H7 (cell line): ENCODE measurements at regions not wholly inside any gene's neighbourhood (a gene's known extent, or its start where the extent isn't known, plus 50 kb on each side); places are given as distances from the start of the nearest gene placed in this dataset.

ENCODE experiments used
- DNase-seq: peaks from one replicate; pipeline ENCODE4 v3.0.0; 2012
- H3K27me3 ChIP-seq: 2 replicates; pipeline ENCODE4 v1.6.0; 2011; ENCODE audit warnings: mild to moderate bottlenecking, low read length; ENCODE audit not compliant: control insufficient read depth, insufficient read depth
- H3K36me3 ChIP-seq: replicated peaks from 2 replicates; pipeline ENCODE4 v1.5.1; 2011; ENCODE audit warnings: low read length; ENCODE audit not compliant: control insufficient read depth, insufficient read depth
- H3K4me3 ChIP-seq: 2 replicates; pipeline ENCODE4 v1.5.1; 2011; ENCODE audit warnings: low read depth, mild to moderate bottlenecking, control low read depth, low read length, moderate library complexity; ENCODE audit not compliant: insufficient read depth

GRCh38 chr5:4513381-4513780 lies 626.7 kb upstream of the ADAMTS16 start:
- H3K36me3 ChIP-seq: no peaks in the 10 kb centered on the region
- no peaks in the 10 kb centered on the region for H3K27me3 ChIP-seq
- DNase-seq: no peak
- H3K4me3 ChIP-seq: no peak overlapping the region

GRCh38 chr5:4514067-4514648 lies 626.0 kb upstream of the ADAMTS16 start:
- DNase-seq: no peak
- no peaks in the 10 kb centered on the region for H3K27me3 ChIP-seq
- H3K36me3 ChIP-seq: no peaks in the 10 kb centered on the region
- H3K4me3 ChIP-seq: no peak overlapping the region

- no peaks in the 10 kb centered on the region for H3K36me3 ChIP-seq
- H3K4me3 ChIP-seq: no peak overlapping the region
- H3K27me3 ChIP-seq: no peaks in the 10 kb centered on the region
- DNase-seq: peak; percentile 44
These were observed 621.0 kb upstream of the ADAMTS16 start for GRCh38 chr5:4518903-4519672.

- Histone ChIP-seq H3K27me3 (no peaks in the 10 kb centered on the region), H3K36me3 (no peaks in the 10 kb centered on the region), H3K4me3 (no peak overlapping the region)
- DNase-seq: no peak
These were observed 619.6 kb upstream of the ADAMTS16 start for GRCh38 chr5:4520559-4520958.

GRCh38 chr5:4523038-4523437 lies 617.1 kb upstream of the ADAMTS16 start:
- Histone ChIP-seq H3K4me3 (no peak overlapping the region), H3K27me3 (no peaks in the 10 kb centered on the region), H3K36me3 (no peaks in the 10 kb centered on the region)
- no peak for DNase-seq

GRCh38 chr5:4531756-4532704 lies 608.1 kb upstream of the ADAMTS16 start:
- Histone ChIP-seq H3K36me3 (no peaks in the 10 kb centered on the region), H3K4me3 (no peak overlapping the region), H3K27me3 (no peaks in the 10 kb centered on the region)
- no peak for DNase-seq

GRCh38 chr5:4532705-4533080 lies 607.4 kb upstream of the ADAMTS16 start:
- no peak for DNase-seq
- H3K4me3 ChIP-seq: no peak overlapping the region

GRCh38 chr5:4533457-4534105 lies 606.5 kb upstream of the ADAMTS16 start:
- DNase-seq: no peak
- Histone ChIP-seq H3K4me3 (no peak overlapping the region), H3K36me3 (no peaks in the 10 kb centered on the region), H3K27me3 (no peaks in the 10 kb centered on the region)

More at GRCh38 chr5:4532705-4533080, 607.4 kb upstream of the ADAMTS16 start:
- no peaks in the 10 kb centered on the region for H3K27me3 ChIP-seq
- no peaks in the 10 kb centered on the region for H3K36me3 ChIP-seq

GRCh38 chr5:4537489-4537888 lies 602.6 kb upstream of the ADAMTS16 start:
- Histone ChIP-seq H3K36me3 (no peaks in the 10 kb centered on the region), H3K4me3 (no peak overlapping the region)
- no peak for DNase-seq

GRCh38 chr5:4540375-4541173 lies 599.6 kb upstream of the ADAMTS16 start:
- Histone ChIP-seq H3K36me3 (no peaks in the 10 kb centered on the region), H3K4me3 (no peak overlapping the region), H3K27me3 (no peaks in the 10 kb centered on the region)
- no peak for DNase-seq

More at GRCh38 chr5:4537489-4537888, 602.6 kb upstream of the ADAMTS16 start:
- no peaks in the 10 kb centered on the region for H3K27me3 ChIP-seq

GRCh38 chr5:4541334-4541733 lies 598.8 kb upstream of the ADAMTS16 start:
- H3K36me3 ChIP-seq: no peaks in the 10 kb centered on the region
- no peak for DNase-seq

GRCh38 chr5:4542145-4542778 lies 597.9 kb upstream of the ADAMTS16 start:
- H3K36me3 ChIP-seq: no peaks in the 10 kb centered on the region
- no peaks in the 10 kb centered on the region for H3K27me3 ChIP-seq
- H3K4me3 ChIP-seq: no peak overlapping the region
- no peak for DNase-seq

More at GRCh38 chr5:4541334-4541733, 598.8 kb upstream of the ADAMTS16 start:
- no peaks in the 10 kb centered on the region for H3K27me3 ChIP-seq
- H3K4me3 ChIP-seq: no peak overlapping the region

GRCh38 chr5:4544049-4544670 lies 596.0 kb upstream of the ADAMTS16 start:
- Histone ChIP-seq H3K4me3 (no peak overlapping the region), H3K36me3 (no peaks in the 10 kb centered on the region), H3K27me3 (no peaks in the 10 kb centered on the region)
- DNase-seq: peak; percentile 28
